Fibroblast of skin of abdomen (primary cell): ENCODE measurements at regions not wholly inside any gene's neighbourhood (a gene's known extent, or its start where the extent isn't known, plus 50 kb on each side); places are given as distances from the start of the nearest gene placed in this dataset.

Experiments
- DNase-seq: peaks from one replicate; pipeline ENCODE4 v3.0.0-alpha.2; 2013

- DNase-seq, result no peak
Observed at GRCh38 chr12:23474438-23474976, 475.0 kb downstream of the SOX5 start.
